Vagina (tissue), 2 donors: ENCODE measurements at regions not wholly inside any gene's neighbourhood (a gene's known extent, or its start where the extent isn't known, plus 50 kb on each side); places are given as distances from the start of the nearest gene placed in this dataset.

Experiments used
- DNase-seq, 2 donors: peaks; one replicate each; pipeline ENCODE4 v3.0.0-alpha.2; 2017; ENCODE audit errors: extremely low spot score in 2 of 2
- H3K27ac ChIP-seq: fragments of 200-600 bp; sonication (generic); one replicate; pipeline ENCODE4 v1.5.1; 2019
- H3K27me3 ChIP-seq: fragments of 200-600 bp; sonication (generic); one replicate; pipeline ENCODE4 v1.5.1; 2019
- H3K36me3 ChIP-seq, 2 donors: fragments of 200-600 bp; sonication (generic); one replicate each; pipeline ENCODE4 v1.5.1; 2017 to 2019
- H3K4me1 ChIP-seq: fragments of 200-600 bp; sonication (generic); one replicate; pipeline ENCODE4 v1.5.1; 2019
- H3K4me3 ChIP-seq, 2 donors: fragments of 200-600 bp; sonication (generic); 1 replicate in 1 of 2; 2 replicates in 1 of 2; pipeline ENCODE4 v1.5.1; 2016 to 2019
- H3K9me3 ChIP-seq: fragments of 200-600 bp; sonication (generic); one replicate; pipeline ENCODE4 v1.5.1; 2019
- POLR2A ChIP-seq, 2 donors: fragments of 450-650 bp; IDR thresholded peaks; one replicate each; pipeline ENCODE4 v1.6.1; 2017; ENCODE audit warnings: antibody characterized with exemption in 2 of 2, mild to moderate bottlenecking in 2 of 2, moderate library complexity in 2 of 2
- POLR2AphosphoS5 ChIP-seq, 2 donors: sonication (generic); formaldehyde crosslinking; IDR thresholded peaks; one replicate each; pipeline ENCODE4 v1.9.0; 2017; ENCODE audit warnings: antibody characterized with exemption in 2 of 2, mild to moderate bottlenecking in 2 of 2, low read depth in 1 of 2; ENCODE audit not compliant: insufficient read depth in 1 of 2
- intact Hi-C: fragments of 100-400 bp; cut with DNase I; formaldehyde crosslinking; loops from one replicate; pipeline ENCODE4 v1.15.1; 2023
- TF ChIP-seq, protein P1 (sequence below), 3 experiments: fragments of 450-650 bp in 2 of 3; fragments of 200-600 bp in 1 of 3; sonication (generic) in 1 of 3; IDR thresholded peaks; one replicate each; pipeline ENCODE4 v1.5.1; 2017 to 2019; ENCODE audit warnings: antibody characterized with exemption in 3 of 3, mild to moderate bottlenecking in 2 of 3, moderate library complexity in 2 of 3

DNA sequence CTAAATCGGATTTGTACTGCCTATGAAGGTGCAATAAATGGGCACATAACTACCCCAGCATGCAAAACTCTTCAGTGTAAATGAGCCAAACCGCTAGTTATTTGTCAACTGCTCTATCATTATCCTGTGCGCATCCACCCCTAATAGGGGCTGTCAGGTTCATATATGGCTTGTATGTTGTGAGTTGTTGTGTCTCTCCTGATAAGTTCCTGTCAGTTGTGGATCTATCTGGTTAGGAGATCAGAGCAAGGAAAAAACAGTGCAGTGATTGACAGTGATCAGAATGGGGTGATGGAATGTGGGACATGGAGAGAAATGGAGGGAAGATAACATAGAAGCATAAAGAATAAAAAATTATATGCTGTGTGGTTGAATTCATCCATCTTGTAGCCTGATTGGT, 686.9 kb upstream of the ID4 start:
- Histone ChIP-seq H3K4me3 (no peak overlapping the region), H3K9me3 (no peaks in the 10 kb centered on the region), H3K4me1 (peaks cover 13% of the 10 kb centered on the region), H3K27me3 (no peaks in the 10 kb centered on the region), H3K36me3 (no peaks in the 10 kb centered on the region), H3K27ac (no peak overlapping the region)
- no peak for DNase-seq
- TF ChIP-seq, protein P1, sequence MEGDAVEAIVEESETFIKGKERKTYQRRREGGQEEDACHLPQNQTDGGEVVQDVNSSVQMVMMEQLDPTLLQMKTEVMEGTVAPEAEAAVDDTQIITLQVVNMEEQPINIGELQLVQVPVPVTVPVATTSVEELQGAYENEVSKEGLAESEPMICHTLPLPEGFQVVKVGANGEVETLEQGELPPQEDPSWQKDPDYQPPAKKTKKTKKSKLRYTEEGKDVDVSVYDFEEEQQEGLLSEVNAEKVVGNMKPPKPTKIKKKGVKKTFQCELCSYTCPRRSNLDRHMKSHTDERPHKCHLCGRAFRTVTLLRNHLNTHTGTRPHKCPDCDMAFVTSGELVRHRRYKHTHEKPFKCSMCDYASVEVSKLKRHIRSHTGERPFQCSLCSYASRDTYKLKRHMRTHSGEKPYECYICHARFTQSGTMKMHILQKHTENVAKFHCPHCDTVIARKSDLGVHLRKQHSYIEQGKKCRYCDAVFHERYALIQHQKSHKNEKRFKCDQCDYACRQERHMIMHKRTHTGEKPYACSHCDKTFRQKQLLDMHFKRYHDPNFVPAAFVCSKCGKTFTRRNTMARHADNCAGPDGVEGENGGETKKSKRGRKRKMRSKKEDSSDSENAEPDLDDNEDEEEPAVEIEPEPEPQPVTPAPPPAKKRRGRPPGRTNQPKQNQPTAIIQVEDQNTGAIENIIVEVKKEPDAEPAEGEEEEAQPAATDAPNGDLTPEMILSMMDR (IDR thresholded peaks at IDR 0.05), result no peak
- no peak for TF ChIP-seq POLR2A (IDR thresholded peaks at IDR 0.05)
- no peak for TF ChIP-seq POLR2AphosphoS5 (IDR thresholded peaks at IDR 0.05; ENCODE audit: insufficient read depth in 1 of 2, low read depth in 1 of 2)
- intact Hi-C loops, result no loop called here

DNA sequence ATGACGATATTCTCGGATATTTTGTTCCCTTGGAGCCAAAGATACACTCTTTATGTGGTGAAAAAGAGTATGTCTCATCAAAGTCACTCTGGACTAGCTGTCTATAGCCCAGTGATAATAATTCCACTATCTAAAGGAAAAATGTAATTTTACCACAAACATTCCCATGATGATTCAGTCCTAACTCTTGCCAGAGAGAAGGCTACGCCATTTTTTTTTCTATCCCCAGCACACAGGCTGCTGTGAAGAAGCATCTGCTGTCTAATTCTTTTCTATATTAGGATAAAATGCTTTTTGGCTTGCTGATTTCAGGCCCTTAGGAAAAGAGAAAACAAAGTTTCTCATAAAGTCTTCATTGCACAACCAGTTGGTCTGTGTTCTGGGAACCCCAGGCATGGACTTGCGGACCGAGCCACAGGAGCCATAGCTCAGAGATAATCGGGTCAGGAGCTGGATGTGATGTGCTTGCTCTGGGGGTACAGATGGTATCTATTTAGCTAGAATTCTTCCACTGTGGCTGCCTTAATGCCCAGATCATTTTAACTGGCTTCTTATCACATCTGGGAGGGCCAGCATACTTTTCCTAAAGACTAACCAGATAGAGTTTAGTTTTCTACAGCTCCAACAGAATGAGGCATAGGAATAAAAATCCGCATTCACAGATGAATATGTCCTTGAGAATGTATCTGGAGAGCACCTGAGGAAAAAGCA, 683.7 kb upstream of the ID4 start:
- Histone ChIP-seq H3K36me3 (no peaks in the 10 kb centered on the region), H3K4me3 (peak overlapping the region in 1 of 2 donors; percentile 23), H3K27ac (peak overlapping the region; percentile 68), H3K9me3 (no peaks in the 10 kb centered on the region), H3K27me3 (no peaks in the 10 kb centered on the region), H3K4me1 (peaks cover 13% of the 10 kb centered on the region)
- no peak for DNase-seq
- no peak for TF ChIP-seq POLR2A (IDR thresholded peaks at IDR 0.05)
- peak in 1 of 2 donors; percentile 54 for TF ChIP-seq POLR2AphosphoS5 (IDR thresholded peaks at IDR 0.05; ENCODE audit: insufficient read depth in 1 of 2, low read depth in 1 of 2)
- intact Hi-C loops, result no loop called here

DNA sequence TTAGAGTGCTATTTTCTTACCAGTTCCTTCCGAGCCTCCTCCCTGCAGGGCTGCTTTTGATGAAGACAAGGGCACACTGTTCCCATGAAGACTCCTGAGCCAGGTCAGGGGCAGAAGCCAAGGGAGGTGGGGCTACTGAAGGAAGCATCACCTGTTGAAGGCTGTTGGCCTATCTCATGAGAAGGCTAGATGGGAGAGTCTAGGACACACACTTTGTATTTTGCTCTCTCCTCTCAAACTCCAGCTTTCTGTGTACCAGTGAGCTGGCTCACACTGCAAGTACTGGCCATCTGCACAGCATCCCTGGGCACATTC, 683.2 kb upstream of the ID4 start:
- intact Hi-C loops, result no loop called here
- TF ChIP-seq, protein P1 (IDR thresholded peaks at IDR 0.05), result no peak
- Histone ChIP-seq H3K4me1 (peaks cover 13% of the 10 kb centered on the region), H3K36me3 (no peaks in the 10 kb centered on the region), H3K27ac (peak overlapping the region; percentile 62), H3K9me3 (no peaks in the 10 kb centered on the region), H3K27me3 (no peaks in the 10 kb centered on the region), H3K4me3 (peak overlapping the region in 1 of 2 donors; percentile 23)
- DNase-seq, result no peak

DNA sequence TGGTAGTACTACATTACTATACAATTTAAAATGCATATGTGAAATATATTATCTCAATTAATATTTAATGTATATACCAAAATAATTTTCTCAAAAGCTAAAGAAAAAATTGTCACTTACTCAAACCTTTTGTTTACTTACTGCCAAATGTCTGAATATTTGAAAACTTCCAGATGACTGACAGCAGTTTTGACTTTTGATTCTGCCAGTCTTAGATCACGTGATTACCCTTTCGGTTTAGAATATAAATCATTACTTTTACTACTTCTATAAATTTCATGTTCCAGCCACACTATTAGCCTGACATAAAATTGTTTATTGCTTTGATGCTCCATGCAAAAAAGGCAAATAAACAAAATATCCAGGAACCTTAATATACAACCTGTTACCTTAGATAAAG, 680.7 kb upstream of the ID4 start:
- Histone ChIP-seq H3K4me3 (no peak overlapping the region), H3K4me1 (peaks cover 13% of the 10 kb centered on the region), H3K36me3 (no peaks in the 10 kb centered on the region), H3K9me3 (no peaks in the 10 kb centered on the region), H3K27me3 (no peaks in the 10 kb centered on the region), H3K27ac (no peak overlapping the region)
- DNase-seq, result no peak
- TF ChIP-seq POLR2AphosphoS5 (IDR thresholded peaks at IDR 0.05; ENCODE audit: insufficient read depth in 1 of 2, low read depth in 1 of 2) (no peak), POLR2A (IDR thresholded peaks at IDR 0.05) (no peak)
- TF ChIP-seq, protein P1 (IDR thresholded peaks at IDR 0.05), result no peak
- intact Hi-C loops, result no loop called here

DNA sequence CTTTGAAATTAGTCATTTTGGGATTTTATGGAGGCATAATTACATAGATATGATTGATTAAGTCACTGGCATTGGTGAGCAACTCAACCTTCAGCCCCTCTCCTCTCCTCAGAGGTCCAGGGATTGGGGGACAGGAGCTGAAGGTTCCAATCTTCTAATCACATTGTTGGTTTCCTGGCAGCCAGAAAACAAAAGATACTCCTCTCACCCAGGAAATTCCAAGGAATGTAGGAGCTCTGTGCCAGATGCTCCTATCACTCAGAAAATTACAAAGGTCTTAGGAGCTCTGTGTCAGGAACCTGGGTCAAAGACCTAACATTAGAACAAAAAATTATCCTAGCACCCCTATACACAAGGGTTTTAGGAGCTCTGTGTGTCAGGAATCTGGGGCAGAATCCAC, 679.7 kb upstream of the ID4 start:
- Histone ChIP-seq H3K27me3 (no peaks in the 10 kb centered on the region), H3K36me3 (no peaks in the 10 kb centered on the region), H3K4me1 (peaks cover 13% of the 10 kb centered on the region), H3K27ac (no peak overlapping the region), H3K4me3 (no peak overlapping the region), H3K9me3 (no peaks in the 10 kb centered on the region)
- no peak for DNase-seq
- TF ChIP-seq, protein P1 (IDR thresholded peaks at IDR 0.05), result no peak
- TF ChIP-seq POLR2AphosphoS5 (IDR thresholded peaks at IDR 0.05; ENCODE audit: insufficient read depth in 1 of 2, low read depth in 1 of 2), result no peak
- no peak for TF ChIP-seq POLR2A (IDR thresholded peaks at IDR 0.05)
- intact Hi-C loops, result no loop called here
